Urinary bladder (tissue), 3 donors: ENCODE measurements at regions not wholly inside any gene's neighbourhood (a gene's known extent, or its start where the extent isn't known, plus 50 kb on each side); places are given as distances from the start of the nearest gene placed in this dataset.

ENCODE experiments used
- DNase-seq: peaks from one replicate; pipeline ENCODE4 v3.0.0-alpha.2; 2015; ENCODE audit errors: extremely low spot score
- H3K27ac ChIP-seq: one replicate; pipeline ENCODE4 v1.5.1; 2013; ENCODE audit warnings: low read depth, mild to moderate bottlenecking, moderate library complexity
- H3K36me3 ChIP-seq: one replicate; pipeline ENCODE4 v1.6.1; 2013; ENCODE audit warnings: mild to moderate bottlenecking, moderate library complexity; ENCODE audit not compliant: insufficient read depth
- H3K4me1 ChIP-seq: one replicate; pipeline ENCODE4 v1.6.1; 2013; ENCODE audit warnings: mild to moderate bottlenecking, moderate library complexity; ENCODE audit not compliant: insufficient read depth
- H3K4me3 ChIP-seq: one replicate; pipeline ENCODE4 v1.5.1; 2013; ENCODE audit warnings: low read depth, low read length
- WGBS: extraction: QIAGEN DNeasy Blood & Tissue Kit; methylation state at CpG from one replicate; pipeline ENCODE4 v1.1.7; 2013; 5-methylcytosine and 5-hydroxymethylcytosine counted together
- donor health status: healthy with polysubstance abuse.
- donor health status: healthy.

GRCh38 chr5:99305045-99305580 is 376.3 kb upstream of the CHD1 start:
- WGBS = 77% methylated on average over 4 of the region's 4 CpGs

GRCh38 chr5:99285606-99286005 is 356.8 kb upstream of the CHD1 start:
- Histone ChIP-seq H3K36me3 (no peaks in the 10 kb centered on the region), H3K27ac (no peak overlapping the region), H3K4me3 (no peak overlapping the region), H3K4me1 (no peaks in the 10 kb centered on the region)
- WGBS = 86% methylated on average over 1 of the region's 1 CpG
- no peak for DNase-seq

More at GRCh38 chr5:99305045-99305580, 376.3 kb upstream of the CHD1 start:
- Histone ChIP-seq H3K27ac (no peak overlapping the region), H3K4me1 (no peaks in the 10 kb centered on the region), H3K36me3 (no peaks in the 10 kb centered on the region), H3K4me3 (no peak overlapping the region)
- no peak for DNase-seq

- Histone ChIP-seq H3K36me3 (no peaks in the 10 kb centered on the region), H3K4me1 (no peaks in the 10 kb centered on the region), H3K27ac (no peak overlapping the region), H3K4me3 (no peak overlapping the region)
- 92% methylated on average over 1 of the region's 1 CpG for WGBS
- DNase-seq = no peak
These were observed 346.3 kb upstream of the CHD1 start for GRCh38 chr5:99275128-99275527.

GRCh38 chr5:99272576-99272975 is 343.8 kb upstream of the CHD1 start:
- Histone ChIP-seq H3K4me3 (no peak overlapping the region), H3K4me1 (no peaks in the 10 kb centered on the region), H3K27ac (no peak overlapping the region), H3K36me3 (no peaks in the 10 kb centered on the region)
- 69% methylated on average over 2 of the region's 2 CpGs for WGBS
- DNase-seq = no peak

GRCh38 chr5:99258819-99259218 is 330.0 kb upstream of the CHD1 start:
- H3K4me1 ChIP-seq = no peaks in the 10 kb centered on the region
- WGBS = 62% methylated on average over 2 of the region's 2 CpGs

GRCh38 chr5:99248066-99248465 is 319.3 kb upstream of the CHD1 start:
- no peak overlapping the region for H3K27ac ChIP-seq
- no peak overlapping the region for H3K4me3 ChIP-seq
- 38% methylated on average over 2 of the region's 2 CpGs for WGBS
- DNase-seq = no peak
- no peaks in the 10 kb centered on the region for H3K36me3 ChIP-seq
- no peaks in the 10 kb centered on the region for H3K4me1 ChIP-seq

More at GRCh38 chr5:99258819-99259218, 330.0 kb upstream of the CHD1 start:
- DNase-seq = no peak
- Histone ChIP-seq H3K27ac (no peak overlapping the region), H3K36me3 (no peaks in the 10 kb centered on the region), H3K4me3 (no peak overlapping the region)

GRCh38 chr5:99247346-99247745 is 318.5 kb upstream of the CHD1 start:
- H3K4me3 ChIP-seq = no peak overlapping the region
- no peak for DNase-seq
- no peaks in the 10 kb centered on the region for H3K4me1 ChIP-seq
- WGBS = 51% methylated on average over 4 of the region's 4 CpGs
- H3K27ac ChIP-seq = no peak overlapping the region
- no peaks in the 10 kb centered on the region for H3K36me3 ChIP-seq

GRCh38 chr5:99243111-99243510 is 314.3 kb upstream of the CHD1 start:
- Histone ChIP-seq H3K4me3 (no peak overlapping the region), H3K36me3 (no peaks in the 10 kb centered on the region), H3K27ac (no peak overlapping the region), H3K4me1 (no peaks in the 10 kb centered on the region)
- DNase-seq = no peak
- 18% methylated on average over 1 of the region's 1 CpG for WGBS

- Histone ChIP-seq H3K36me3 (no peaks in the 10 kb centered on the region), H3K4me1 (no peaks in the 10 kb centered on the region), H3K27ac (no peak overlapping the region), H3K4me3 (no peak overlapping the region)
- no peak for DNase-seq
- WGBS = 91% methylated on average over 3 of the region's 3 CpGs
These were observed 311.1 kb upstream of the CHD1 start for GRCh38 chr5:99239826-99240360.

- no peak for DNase-seq
- Histone ChIP-seq H3K4me1 (no peaks in the 10 kb centered on the region), H3K27ac (no peak overlapping the region), H3K36me3 (no peaks in the 10 kb centered on the region), H3K4me3 (no peak overlapping the region)
- 78% methylated on average over 5 of the region's 5 CpGs for WGBS
These were observed 262.5 kb upstream of the CHD1 start for GRCh38 chr5:99191206-99191745.

GRCh38 chr5:99187611-99188010 is 258.8 kb upstream of the CHD1 start:
- Histone ChIP-seq H3K27ac (no peak overlapping the region), H3K36me3 (no peaks in the 10 kb centered on the region), H3K4me1 (no peaks in the 10 kb centered on the region), H3K4me3 (no peak overlapping the region)
- no peak for DNase-seq
- 47% methylated on average over 2 of the region's 2 CpGs for WGBS

GRCh38 chr5:99179206-99179605 is 250.4 kb upstream of the CHD1 start:
- no peaks in the 10 kb centered on the region for H3K36me3 ChIP-seq
- no peak overlapping the region for H3K27ac ChIP-seq
- WGBS = 91% methylated on average over 4 of the region's 4 CpGs
- H3K4me3 ChIP-seq = no peak overlapping the region
- H3K4me1 ChIP-seq = no peaks in the 10 kb centered on the region
- no peak for DNase-seq

- H3K36me3 ChIP-seq = no peaks in the 10 kb centered on the region
- H3K27ac ChIP-seq = no peak overlapping the region
- H3K4me1 ChIP-seq = no peaks in the 10 kb centered on the region
- WGBS = 81% methylated on average over 2 of the region's 2 CpGs
- H3K4me3 ChIP-seq = no peak overlapping the region
- no peak for DNase-seq
These were observed 249.0 kb upstream of the CHD1 start for GRCh38 chr5:99177796-99178195.

GRCh38 chr5:99176186-99176585 is 247.4 kb upstream of the CHD1 start:
- WGBS = 70% methylated on average over 1 of the region's 1 CpG
- H3K27ac ChIP-seq = no peak overlapping the region
- H3K36me3 ChIP-seq = no peaks in the 10 kb centered on the region
- DNase-seq = no peak
- H3K4me3 ChIP-seq = no peak overlapping the region
- H3K4me1 ChIP-seq = no peaks in the 10 kb centered on the region
